ENCODE measurements at regions not wholly inside any gene's neighbourhood (a gene's known extent, or its start where the extent isn't known, plus 50 kb on each side); places are given as distances from the start of the nearest gene placed in this dataset.
A peak's percentile ranks its signal among the peaks of the same experiment; 100 is the strongest.

DNA sequence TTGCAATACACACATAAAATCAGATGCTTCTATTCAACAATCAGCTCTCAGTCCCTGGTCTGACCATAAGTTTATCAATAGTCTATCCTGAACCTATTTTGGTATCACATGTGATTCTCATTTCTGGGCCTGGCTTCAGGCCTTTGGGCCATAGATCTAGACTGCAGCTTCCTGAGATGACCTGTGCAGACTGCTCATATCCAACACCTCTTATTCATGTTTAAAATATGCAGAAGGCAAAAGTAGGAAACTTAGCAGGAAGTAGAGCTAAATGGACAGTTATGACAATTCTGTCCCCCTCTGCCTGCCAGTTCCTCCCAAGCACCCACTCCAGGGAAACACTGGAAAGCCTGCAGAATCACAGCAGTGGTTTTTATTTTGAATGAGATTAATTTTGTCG lies 53.3 kb downstream of the C7orf25 start:
- Mint-ChIP-seq H3K4me3 (no peak overlapping the region), H3K27ac (no peak overlapping the region), H3K27me3 (peaks cover 41 to 63% of the 10 kb centered on the region in 2 donors)

GRCh38 chr7:42856605-42856987 lies 55.3 kb downstream of the C7orf25 start:
- no peak for ATAC-seq (replicated peaks)
- Mint-ChIP-seq H3K4me1 (ENCODE audit: low read depth in 2 of 2) (peaks cover 4 to 5% of the 10 kb centered on the region in 2 donors), H3K27ac (no peak overlapping the region), H3K36me3 (ENCODE audit: insufficient read depth) (peaks cover 4% of the 10 kb centered on the region), H3K9me3 (no peaks in the 10 kb centered on the region), H3K27me3 (peaks cover 40 to 61% of the 10 kb centered on the region in 2 donors), H3K4me3 (peak overlapping the region; percentile 39 to 40)
- no peak for DNase-seq

More for the DNA sequence above, 53.3 kb downstream of the C7orf25 start:
- H3K4me1 Mint-ChIP-seq (ENCODE audit: low read depth in 2 of 2) = peaks cover 4 to 5% of the 10 kb centered on the region in 2 donors
- ATAC-seq (replicated peaks) (no peak), DNase-seq (no peak)
- peaks cover 4% of the 10 kb centered on the region for H3K36me3 Mint-ChIP-seq (ENCODE audit: insufficient read depth)
- H3K9me3 Mint-ChIP-seq = peaks cover 3 to 16% of the 10 kb centered on the region in 2 donors

GRCh38 chr7:42854571-42855118 lies 57.2 kb downstream of the C7orf25 start:
- DNase-seq (no peak), ATAC-seq (replicated peaks) (no peak)
- H3K27me3 Mint-ChIP-seq = peaks cover 35 to 61% of the 10 kb centered on the region in 2 donors
- H3K4me1 Mint-ChIP-seq (ENCODE audit: low read depth in 2 of 2) = peaks cover 4 to 5% of the 10 kb centered on the region in 2 donors
- no peaks in the 10 kb centered on the region for H3K9me3 Mint-ChIP-seq
- H3K4me3 Mint-ChIP-seq = no peak overlapping the region
- peaks cover 4% of the 10 kb centered on the region for H3K36me3 Mint-ChIP-seq (ENCODE audit: insufficient read depth)
- no peak overlapping the region for H3K27ac Mint-ChIP-seq

DNA sequence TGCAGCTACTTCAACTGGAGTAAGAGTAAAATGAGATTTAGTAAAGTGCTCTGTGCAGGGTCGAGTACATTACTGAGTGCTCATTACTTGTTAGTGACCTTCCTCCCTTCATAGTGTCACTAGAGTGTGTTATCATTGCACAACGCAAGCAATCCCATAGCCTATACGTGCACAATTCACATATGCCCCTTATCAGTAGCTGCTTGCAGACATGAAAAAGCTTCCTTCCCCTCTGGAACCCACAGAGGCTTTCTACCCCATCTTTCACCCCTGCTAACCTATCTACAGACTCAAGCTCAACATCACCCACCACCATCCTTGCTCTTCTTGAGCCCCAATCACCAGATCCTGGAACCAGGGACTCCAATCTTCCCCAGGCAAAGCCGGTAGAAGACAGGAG lies 59.3 kb downstream of the C7orf25 start:
- Mint-ChIP-seq H3K4me3 (no peak overlapping the region), H3K36me3 (ENCODE audit: insufficient read depth) (peaks cover 4% of the 10 kb centered on the region), H3K9me3 (no peaks in the 10 kb centered on the region), H3K27me3 (peaks cover 46 to 53% of the 10 kb centered on the region in 2 donors), H3K4me1 (ENCODE audit: low read depth in 2 of 2) (peaks cover 4 to 5% of the 10 kb centered on the region in 2 donors), H3K27ac (no peak overlapping the region)
- DNase-seq (no peak), ATAC-seq (replicated peaks) (no peak)

GRCh38 chr7:42843205-42843800 lies 68.6 kb downstream of the C7orf25 start:
- H3K36me3 Mint-ChIP-seq (ENCODE audit: insufficient read depth) = no peaks in the 10 kb centered on the region
- no peak for ATAC-seq (replicated peaks)

DNA sequence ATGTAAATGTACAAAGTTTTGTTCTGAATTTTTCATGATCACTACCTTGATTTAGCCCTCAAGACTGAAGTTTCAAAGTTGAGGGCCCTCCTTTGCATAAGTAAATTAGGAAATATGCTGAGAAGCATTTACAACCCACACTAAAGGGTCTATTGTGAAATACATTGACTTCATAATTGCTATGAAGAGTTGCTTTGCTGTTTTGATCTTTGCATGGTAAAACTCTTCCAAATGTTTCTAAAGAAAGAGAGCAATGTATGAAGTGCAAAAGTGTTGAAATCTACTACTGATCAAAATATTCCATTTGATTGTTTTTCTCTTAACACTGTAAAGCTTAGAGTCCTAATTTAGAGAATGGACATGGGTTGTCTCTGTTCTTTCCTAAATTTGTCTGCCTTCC lies 77.2 kb downstream of the C7orf25 start:
- no peaks in the 10 kb centered on the region for H3K9me3 Mint-ChIP-seq
- H3K4me3 Mint-ChIP-seq = no peak overlapping the region
- H3K27ac Mint-ChIP-seq = no peak overlapping the region
- no peaks in the 10 kb centered on the region for H3K4me1 Mint-ChIP-seq (ENCODE audit: low read depth in 2 of 2)
- no peak for ATAC-seq (replicated peaks)
- no peak for DNase-seq
- H3K27me3 Mint-ChIP-seq = peaks cover 50 to 58% of the 10 kb centered on the region in 2 donors
- no peaks in the 10 kb centered on the region for H3K36me3 Mint-ChIP-seq (ENCODE audit: insufficient read depth)

More at GRCh38 chr7:42843205-42843800, 68.6 kb downstream of the C7orf25 start:
- no peak for DNase-seq
- peaks cover 30 to 38% of the 10 kb centered on the region in 2 donors for H3K27me3 Mint-ChIP-seq
- no peaks in the 10 kb centered on the region for H3K9me3 Mint-ChIP-seq
- H3K27ac Mint-ChIP-seq = no peak overlapping the region
- no peaks in the 10 kb centered on the region for H3K4me1 Mint-ChIP-seq (ENCODE audit: low read depth in 2 of 2)
- no peak overlapping the region for H3K4me3 Mint-ChIP-seq

DNA sequence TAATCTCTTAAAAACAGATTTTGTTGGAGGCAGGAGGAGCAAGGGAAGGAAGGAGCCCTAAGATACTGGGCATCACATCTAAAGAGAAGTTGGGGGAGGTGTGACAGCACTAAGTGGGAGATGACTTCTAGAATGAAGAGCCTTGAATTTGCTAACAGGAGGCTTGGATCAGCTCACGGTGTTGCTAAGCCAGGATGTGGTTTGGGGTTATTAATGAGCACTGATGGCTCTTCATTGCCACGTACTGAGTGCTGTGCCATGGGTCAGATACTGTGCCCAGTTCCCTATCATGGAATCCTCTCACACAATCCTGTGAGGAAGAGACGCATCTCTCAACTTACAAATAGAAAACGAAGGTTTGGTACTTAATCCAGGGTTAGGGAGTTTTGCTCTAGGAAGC lies 78.5 kb downstream of the C7orf25 start:
- H3K9me3 Mint-ChIP-seq = no peaks in the 10 kb centered on the region
- no peaks in the 10 kb centered on the region for H3K4me1 Mint-ChIP-seq (ENCODE audit: low read depth in 2 of 2)
- no peaks in the 10 kb centered on the region for H3K36me3 Mint-ChIP-seq (ENCODE audit: insufficient read depth)
- no peak for DNase-seq
- no peak overlapping the region for H3K27ac Mint-ChIP-seq
- no peak for ATAC-seq (replicated peaks)
- H3K27me3 Mint-ChIP-seq = peaks cover 50 to 57% of the 10 kb centered on the region in 2 donors
- no peak overlapping the region for H3K4me3 Mint-ChIP-seq

DNA sequence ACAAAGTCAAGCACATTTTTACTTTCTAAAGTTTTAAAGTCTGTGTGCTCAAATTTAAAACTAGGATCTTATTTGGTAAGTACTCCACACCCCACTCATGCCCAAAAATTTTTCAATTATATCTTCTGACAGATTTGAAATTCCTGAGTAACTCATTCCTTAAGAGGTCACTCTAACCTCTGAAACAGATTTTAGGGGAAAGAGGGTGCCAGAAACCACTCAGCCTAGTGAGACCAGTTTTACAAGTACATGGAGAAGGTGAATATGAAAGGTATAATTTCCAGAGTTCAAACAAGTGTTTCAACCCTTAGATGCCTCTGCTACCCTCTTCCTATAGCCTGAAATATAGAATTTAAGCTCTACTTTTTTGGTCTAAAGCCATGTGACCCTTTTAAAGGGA lies 79.2 kb downstream of the C7orf25 start:
- Mint-ChIP-seq H3K36me3 (ENCODE audit: insufficient read depth) (no peaks in the 10 kb centered on the region), H3K27me3 (peaks cover 42 to 50% of the 10 kb centered on the region in 2 donors), H3K4me1 (ENCODE audit: low read depth in 2 of 2) (no peaks in the 10 kb centered on the region), H3K27ac (no peak overlapping the region), H3K9me3 (no peaks in the 10 kb centered on the region), H3K4me3 (no peak overlapping the region)
- ATAC-seq (replicated peaks) (no peak), DNase-seq (no peak)

- DNase-seq (no peak), ATAC-seq (replicated peaks) (no peak)
- Mint-ChIP-seq H3K27ac (no peak overlapping the region), H3K9me3 (no peaks in the 10 kb centered on the region), H3K27me3 (peaks cover 41 to 46% of the 10 kb centered on the region in 2 donors), H3K36me3 (ENCODE audit: insufficient read depth) (no peaks in the 10 kb centered on the region), H3K4me1 (ENCODE audit: low read depth in 2 of 2) (no peaks in the 10 kb centered on the region), H3K4me3 (no peak overlapping the region)
These were observed 80.0 kb downstream of the C7orf25 start for GRCh38 chr7:42831718-42832522.

GRCh38 chr7:42831006-42831717 lies 80.7 kb downstream of the C7orf25 start:
- H3K27ac Mint-ChIP-seq = no peak overlapping the region
- ATAC-seq (replicated peaks) = no peak
- no peak for DNase-seq

GRCh38 chr7:42812779-42813178 lies 99.1 kb downstream of the C7orf25 start:
- H3K27ac Mint-ChIP-seq = no peak overlapping the region
- no peaks in the 10 kb centered on the region for H3K4me1 Mint-ChIP-seq (ENCODE audit: low read depth in 2 of 2)
- ATAC-seq (replicated peaks) (no peak), DNase-seq (no peak)
- H3K9me3 Mint-ChIP-seq = no peaks in the 10 kb centered on the region
- peaks cover 12 to 20% of the 10 kb centered on the region in 2 donors for H3K27me3 Mint-ChIP-seq
- H3K4me3 Mint-ChIP-seq = no peak overlapping the region
- H3K36me3 Mint-ChIP-seq (ENCODE audit: insufficient read depth) = no peaks in the 10 kb centered on the region

More at GRCh38 chr7:42831006-42831717, 80.7 kb downstream of the C7orf25 start:
- H3K27me3 Mint-ChIP-seq = peaks cover 41 to 46% of the 10 kb centered on the region in 2 donors
- no peaks in the 10 kb centered on the region for H3K36me3 Mint-ChIP-seq (ENCODE audit: insufficient read depth)
- H3K4me3 Mint-ChIP-seq = no peak overlapping the region
- no peaks in the 10 kb centered on the region for H3K9me3 Mint-ChIP-seq
- H3K4me1 Mint-ChIP-seq (ENCODE audit: low read depth in 2 of 2) = no peaks in the 10 kb centered on the region

- Mint-ChIP-seq H3K9me3 (peaks cover 7 to 16% of the 10 kb centered on the region in 2 donors), H3K4me3 (no peak overlapping the region), H3K27me3 (peaks cover 6 to 44% of the 10 kb centered on the region in 2 donors), H3K36me3 (ENCODE audit: insufficient read depth) (no peaks in the 10 kb centered on the region), H3K4me1 (ENCODE audit: low read depth in 2 of 2) (no peaks in the 10 kb centered on the region), H3K27ac (no peak overlapping the region)
- ATAC-seq (replicated peaks) (no peak), DNase-seq (no peak)
These were observed 106.3 kb downstream of the C7orf25 start for GRCh38 chr7:42805601-42806000.

DNA sequence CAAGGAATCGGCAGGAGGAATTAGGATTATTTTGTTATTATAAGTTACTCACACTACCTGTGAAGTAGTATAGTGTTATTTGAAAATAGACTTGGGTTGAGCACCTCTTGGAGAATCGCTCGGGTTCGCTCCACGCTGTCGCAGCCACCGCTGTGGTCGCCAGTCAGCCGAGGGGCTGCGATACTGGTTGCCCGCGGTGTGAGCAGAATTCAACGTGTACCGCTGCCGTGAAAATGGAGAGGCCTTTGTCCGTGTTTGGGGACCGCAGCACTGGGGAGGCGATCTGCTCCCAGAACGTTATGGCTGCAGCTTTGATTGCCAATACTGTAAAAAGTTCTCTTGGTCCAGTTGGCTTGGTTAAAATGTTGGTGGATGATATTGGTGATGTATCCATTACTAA lies 117.2 kb downstream of the C7orf25 start:
- Mint-ChIP-seq H3K9me3 (peaks cover 2 to 6% of the 10 kb centered on the region in 2 donors), H3K4me3 (no peak overlapping the region), H3K36me3 (ENCODE audit: insufficient read depth) (no peaks in the 10 kb centered on the region), H3K27me3 (peaks cover 0 to 13% of the 10 kb centered on the region in 2 donors), H3K4me1 (ENCODE audit: low read depth in 2 of 2) (no peaks in the 10 kb centered on the region), H3K27ac (no peak overlapping the region)
- ATAC-seq (replicated peaks) = no peak
- no peak for DNase-seq

All from effector memory CD8-positive, alpha-beta T cell (primary cell).